GM12865 (cell line): ENCODE measurements at regions not wholly inside any gene's neighbourhood (a gene's known extent, or its start where the extent isn't known, plus 50 kb on each side); places are given as distances from the start of the nearest gene placed in this dataset.

ENCODE experiments used
- DNase-seq: peaks from one replicate; pipeline ENCODE4 v3.0.0; 2010; ENCODE audit warnings: low read depth
- H3K4me3 ChIP-seq: 2 replicates; pipeline ENCODE4 v1.5.1; 2011; ENCODE audit warnings: mild to moderate bottlenecking, low read depth, low read length, control low read depth
- CTCF ChIP-seq: IDR thresholded peaks from 2 replicates; pipeline ENCODE4 v1.5.1; 2011; ENCODE audit warnings: low read length, control low read depth, low read depth, inconsistent platforms; ENCODE audit not compliant: insufficient read depth; ENCODE audit errors: missing control alignments

GRCh38 chr22:48553694-48554308, 1273.9 kb downstream of the BRD1 start:
- DNase-seq: no peak
- TF ChIP-seq CTCF: no peak
- H3K4me3 ChIP-seq: no peak overlapping the region

GRCh38 chr22:48553119-48553518, 1274.6 kb downstream of the BRD1 start:
- no peak overlapping the region for H3K4me3 ChIP-seq
- DNase-seq: no peak
- TF ChIP-seq CTCF: no peak

- DNase-seq: no peak
- H3K4me3 ChIP-seq: no peak overlapping the region
- no peak for TF ChIP-seq CTCF
These were observed 1275.9 kb downstream of the BRD1 start for GRCh38 chr22:48551716-48552268.

- DNase-seq: no peak
- no peak for TF ChIP-seq CTCF
- H3K4me3 ChIP-seq: no peak overlapping the region
These were observed 1276.6 kb downstream of the BRD1 start for GRCh38 chr22:48551061-48551460.

GRCh38 chr22:48548391-48548790, 1279.3 kb downstream of the BRD1 start:
- DNase-seq: no peak
- no peak overlapping the region for H3K4me3 ChIP-seq
- TF ChIP-seq CTCF: no peak

- H3K4me3 ChIP-seq: no peak overlapping the region
- no peak for DNase-seq
- TF ChIP-seq CTCF: no peak
These were observed 1279.7 kb downstream of the BRD1 start for GRCh38 chr22:48547971-48548370.
